CD4-positive, alpha-beta T cell treated with Interleukin-15 for 4 hours (primary cell): ENCODE measurements at regions not wholly inside any gene's neighbourhood (a gene's known extent, or its start where the extent isn't known, plus 50 kb on each side); places are given as distances from the start of the nearest gene placed in this dataset.
A peak's percentile ranks its signal among the peaks of the same experiment; 100 is the strongest.

ENCODE experiments used
- DNase-seq: peaks from one replicate; pipeline ENCODE4 v3.0.0-alpha.2; 2020; ENCODE audit warnings: low spot score

DNA sequence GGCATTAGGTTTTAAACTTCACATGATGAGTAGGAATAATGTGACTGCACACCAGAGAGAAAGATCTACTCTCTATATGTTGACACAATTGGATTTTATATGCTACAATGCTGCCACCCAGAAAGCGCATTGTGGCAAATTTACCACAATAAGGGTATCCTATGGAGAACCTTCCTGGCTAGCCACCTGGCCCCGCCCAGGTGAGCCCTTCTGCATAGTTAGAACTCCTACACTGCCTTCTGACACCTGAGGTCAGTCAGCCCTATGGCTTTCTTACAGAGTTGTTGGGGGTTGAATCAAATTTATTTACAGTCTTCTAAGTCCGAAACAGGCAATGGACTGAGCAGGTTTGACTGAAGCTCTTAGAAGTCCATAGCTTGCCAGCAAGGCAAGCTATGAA is 153.8 kb upstream of the S100G start:
- no peak for DNase-seq

DNA sequence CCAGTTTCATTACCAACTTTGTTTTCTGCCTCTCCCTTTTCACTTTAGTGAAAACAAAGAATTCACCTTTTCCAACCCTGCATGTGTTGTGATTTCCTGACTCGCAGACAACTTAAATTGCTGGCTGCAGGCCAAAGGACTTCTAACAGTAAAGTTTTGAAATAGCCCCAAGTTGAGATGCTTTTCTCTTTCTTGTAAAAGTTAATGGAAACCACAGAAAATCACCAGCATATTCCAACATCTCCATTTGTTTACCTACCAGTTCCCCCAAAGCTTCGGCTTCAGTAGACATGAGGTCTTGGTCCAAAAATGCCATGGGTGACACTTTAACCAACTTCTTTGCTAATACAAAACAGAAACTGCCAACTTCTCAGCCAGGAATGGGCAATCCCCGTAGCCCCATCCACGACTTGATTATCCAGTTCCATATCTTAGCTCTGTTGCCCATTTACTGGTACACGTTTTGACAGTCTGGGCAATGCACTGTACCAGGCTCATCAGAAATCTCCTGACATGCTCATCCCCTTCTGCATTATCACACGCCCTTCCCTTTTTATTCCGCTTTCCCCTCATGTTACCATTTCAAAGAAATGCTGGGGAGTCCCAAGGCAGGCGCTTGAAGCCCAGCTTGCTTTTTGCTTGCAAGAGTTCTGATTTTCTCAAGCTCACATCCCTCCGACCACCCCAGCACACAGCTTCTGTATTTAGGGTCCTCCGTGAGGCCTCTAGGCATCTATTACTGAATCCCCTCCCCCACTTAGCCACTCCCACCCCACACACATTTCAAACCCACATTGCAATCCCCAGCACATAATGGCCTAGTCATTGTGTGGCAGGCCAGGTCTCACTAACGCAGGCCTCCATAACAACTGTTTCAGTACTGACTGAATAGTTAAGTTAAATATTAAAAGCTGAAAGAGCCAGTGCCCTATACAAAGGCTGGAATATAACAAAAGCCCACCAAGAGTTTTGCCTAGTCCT is 137.9 kb upstream of the S100G start:
- no peak for DNase-seq

- no peak for DNase-seq
Observed at GRCh38 chrX:16516232-16516876, 133.6 kb upstream of the S100G start.

GRCh38 chrX:16517039-16517605 is 132.8 kb upstream of the S100G start:
- no peak for DNase-seq

- no peak for DNase-seq
Observed at GRCh38 chrX:16518131-16518530, 131.8 kb upstream of the S100G start.

GRCh38 chrX:16524316-16524715 is 125.6 kb upstream of the S100G start:
- no peak for DNase-seq

DNA sequence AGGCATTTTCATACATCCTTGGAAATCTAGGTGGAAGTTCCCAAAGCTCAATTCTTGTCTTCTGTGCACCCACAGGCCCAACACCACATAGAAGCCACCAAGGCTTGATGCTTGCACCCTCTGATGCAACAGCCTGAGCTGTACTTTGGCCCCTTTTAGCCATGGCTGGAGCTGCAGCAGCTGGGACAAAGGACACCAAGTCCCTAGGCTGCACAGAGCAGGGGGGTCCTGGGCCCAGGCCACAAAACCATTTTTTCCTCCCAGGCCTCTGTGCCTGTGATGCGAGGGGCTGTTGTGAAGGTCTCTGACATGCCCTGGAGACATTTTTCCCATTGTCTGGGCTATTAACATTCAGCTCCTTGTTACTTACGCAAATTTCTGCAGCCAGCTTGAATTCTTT is 124.0 kb upstream of the S100G start:
- no peak for DNase-seq

DNA sequence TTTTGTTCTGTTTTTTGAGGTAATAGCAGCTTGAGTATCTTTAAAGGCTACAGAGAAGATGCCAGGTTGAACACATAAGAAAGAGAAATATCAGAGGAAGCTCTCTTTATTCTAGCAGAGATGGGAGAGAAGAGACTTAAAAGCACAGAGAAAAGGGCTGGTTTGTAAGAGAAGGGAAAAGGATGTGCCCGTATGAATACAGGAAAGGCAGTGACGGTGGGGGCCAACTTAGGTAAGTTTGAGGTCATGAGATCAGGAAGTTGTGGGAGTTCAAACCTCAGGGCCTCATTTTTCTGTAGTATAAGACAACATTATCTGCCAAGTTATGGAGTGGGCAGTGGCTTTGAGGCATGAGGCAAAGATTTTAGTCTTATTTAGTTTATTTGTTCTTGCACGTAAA is 121.3 kb upstream of the S100G start:
- peak; percentile 0 for DNase-seq
